Hepatocyte (in vitro differentiated cells): ENCODE measurements at regions not wholly inside any gene's neighbourhood (a gene's known extent, or its start where the extent isn't known, plus 50 kb on each side); places are given as distances from the start of the nearest gene placed in this dataset.
"Not testable (repeated sequence)": the region's sequence is repeated elsewhere in the genome, so short reads cannot be mapped to it uniquely, and the experiment has no call there.

ENCODE experiments used
- DNase-seq: peaks from one replicate; pipeline ENCODE4 v3.0.0-alpha.2; 2016; ENCODE audit warnings: low spot score
- H2AFZ ChIP-seq: fragments of 200-600 bp; sonication (generic); 2 replicates; pipeline ENCODE4 v1.6.0; 2016; ENCODE audit warnings: antibody characterized with exemption, mild to moderate bottlenecking
- H3K27ac ChIP-seq: fragments of 200-600 bp; sonication (generic); 2 replicates; pipeline ENCODE4 v1.5.1; 2016; ENCODE audit warnings: mild to moderate bottlenecking
- H3K27me3 ChIP-seq: fragments of 200-600 bp; sonication (generic); 2 replicates; pipeline ENCODE4 v1.6.1; 2016
- H3K36me3 ChIP-seq: fragments of 200-600 bp; sonication (generic); replicated peaks from 2 replicates; pipeline ENCODE4 v1.5.1; 2016; ENCODE audit warnings: low read depth; ENCODE audit not compliant: insufficient read depth
- H3K4me1 ChIP-seq: fragments of 200-600 bp; sonication (generic); 2 replicates; pipeline ENCODE4 v1.5.1; 2016; ENCODE audit warnings: mild to moderate bottlenecking, moderate library complexity; ENCODE audit not compliant: insufficient read depth
- H3K4me2 ChIP-seq: fragments of 200-600 bp; sonication (generic); 2 replicates; pipeline ENCODE4 v1.6.0; 2016
- H3K4me3 ChIP-seq: fragments of 200-600 bp; sonication (generic); 2 replicates; pipeline ENCODE4 v1.5.1; 2016; ENCODE audit warnings: mild to moderate bottlenecking
- H3K79me2 ChIP-seq: fragments of 200-600 bp; sonication (generic); 2 replicates; pipeline ENCODE4 v1.6.0; 2017; ENCODE audit warnings: mild to moderate bottlenecking
- H3K9me2 ChIP-seq: fragments of 200-600 bp; sonication (generic); replicated peaks from 2 replicates; pipeline ENCODE4 v1.6.0; 2017; ENCODE audit warnings: mild to moderate bottlenecking; ENCODE audit not compliant: insufficient read depth
- H3K9me3 ChIP-seq: fragments of 200-600 bp; sonication (generic); 2 replicates; pipeline ENCODE4 v1.5.1; 2016; ENCODE audit warnings: low read depth, mild to moderate bottlenecking
- H4K20me1 ChIP-seq: fragments of 200-600 bp; sonication (generic); 2 replicates; pipeline ENCODE4 v1.6.0; 2016; ENCODE audit warnings: mild to moderate bottlenecking; ENCODE audit not compliant: insufficient read depth, poor library complexity, severe bottlenecking
- EZH2 ChIP-seq: fragments of 200-600 bp; sonication (generic); IDR thresholded peaks from 2 replicates; pipeline ENCODE4 v1.6.1; 2016; ENCODE audit warnings: antibody characterized with exemption, mild to moderate bottlenecking, borderline replicate concordance
- EZH2phosphoT487 ChIP-seq: fragments of 200-600 bp; sonication (generic); IDR thresholded peaks from one replicate; pipeline ENCODE4 v1.6.1; 2018; ENCODE audit warnings: antibody characterized with exemption, mild to moderate bottlenecking, low read depth, moderate library complexity; ENCODE audit not compliant: unreplicated experiment, severe bottlenecking
- WGBS: methylation state at CpG from one replicate; pipeline ENCODE4 v1.1.6; 2016; ENCODE audit warnings: low lambda C conversion rate; ENCODE audit errors: missing lambda C conversion rate; 5-methylcytosine and 5-hydroxymethylcytosine counted together
- TF ChIP-seq, protein P1 (sequence below): fragments of 200-600 bp; sonication (generic); IDR thresholded peaks from 2 replicates; pipeline ENCODE4 v1.5.1; 2016; ENCODE audit warnings: antibody characterized with exemption, mild to moderate bottlenecking; ENCODE audit not compliant: poor library complexity

DNA sequence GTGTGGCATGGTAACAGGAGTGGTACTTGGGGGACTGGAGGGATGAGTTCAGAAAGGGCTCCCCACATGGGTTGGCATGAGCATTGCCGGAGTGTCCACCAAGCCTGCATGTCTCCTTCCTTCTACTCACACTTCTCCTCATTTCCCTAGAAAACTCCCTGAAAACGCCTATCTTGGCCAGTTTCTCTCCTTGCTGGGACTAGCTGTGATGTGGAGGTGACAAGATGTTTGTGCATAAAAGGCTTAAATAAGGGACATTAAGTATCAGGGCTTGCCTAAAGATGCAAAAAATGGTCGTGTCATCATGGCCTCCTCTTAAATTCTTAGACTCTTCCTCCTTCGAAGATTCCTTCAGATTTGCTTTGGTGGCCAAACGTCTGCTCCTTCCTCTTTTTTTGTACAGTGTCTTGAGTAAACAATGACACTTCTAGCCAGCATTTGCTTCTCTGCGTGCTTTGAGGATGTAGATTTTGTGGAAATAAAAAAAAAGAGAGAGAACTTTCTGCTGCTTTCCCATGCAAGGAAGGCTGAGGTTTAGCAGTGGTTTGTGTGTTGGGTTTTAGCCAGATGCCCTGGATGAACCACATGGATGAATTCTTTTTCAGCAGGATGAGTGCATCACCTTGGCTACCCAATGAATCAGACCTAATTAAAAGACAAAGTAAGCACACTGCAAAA, 239.1 kb upstream of the IRF2BP2 start:
- Histone ChIP-seq H3K4me1 (peaks cover 6% of the 10 kb centered on the region), H3K27ac (peak overlapping the region; percentile 62), H3K9me3 (no peaks in the 10 kb centered on the region), H2AFZ (no peak overlapping the region), H3K27me3 (no peaks in the 10 kb centered on the region), H4K20me1 (no peaks in the 10 kb centered on the region), H3K4me3 (no peak overlapping the region), H3K9me2 (no peaks in the 10 kb centered on the region), H3K79me2 (no peaks in the 10 kb centered on the region), H3K36me3 (no peaks in the 10 kb centered on the region), H3K4me2 (no peak overlapping the region)
- TF ChIP-seq EZH2 (no peak), EZH2phosphoT487 (no peak)
- TF ChIP-seq, protein P1, sequence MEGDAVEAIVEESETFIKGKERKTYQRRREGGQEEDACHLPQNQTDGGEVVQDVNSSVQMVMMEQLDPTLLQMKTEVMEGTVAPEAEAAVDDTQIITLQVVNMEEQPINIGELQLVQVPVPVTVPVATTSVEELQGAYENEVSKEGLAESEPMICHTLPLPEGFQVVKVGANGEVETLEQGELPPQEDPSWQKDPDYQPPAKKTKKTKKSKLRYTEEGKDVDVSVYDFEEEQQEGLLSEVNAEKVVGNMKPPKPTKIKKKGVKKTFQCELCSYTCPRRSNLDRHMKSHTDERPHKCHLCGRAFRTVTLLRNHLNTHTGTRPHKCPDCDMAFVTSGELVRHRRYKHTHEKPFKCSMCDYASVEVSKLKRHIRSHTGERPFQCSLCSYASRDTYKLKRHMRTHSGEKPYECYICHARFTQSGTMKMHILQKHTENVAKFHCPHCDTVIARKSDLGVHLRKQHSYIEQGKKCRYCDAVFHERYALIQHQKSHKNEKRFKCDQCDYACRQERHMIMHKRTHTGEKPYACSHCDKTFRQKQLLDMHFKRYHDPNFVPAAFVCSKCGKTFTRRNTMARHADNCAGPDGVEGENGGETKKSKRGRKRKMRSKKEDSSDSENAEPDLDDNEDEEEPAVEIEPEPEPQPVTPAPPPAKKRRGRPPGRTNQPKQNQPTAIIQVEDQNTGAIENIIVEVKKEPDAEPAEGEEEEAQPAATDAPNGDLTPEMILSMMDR, result no peak
- no peak for DNase-seq
- 86% methylated on average over 6 of the region's 6 CpGs for WGBS

DNA sequence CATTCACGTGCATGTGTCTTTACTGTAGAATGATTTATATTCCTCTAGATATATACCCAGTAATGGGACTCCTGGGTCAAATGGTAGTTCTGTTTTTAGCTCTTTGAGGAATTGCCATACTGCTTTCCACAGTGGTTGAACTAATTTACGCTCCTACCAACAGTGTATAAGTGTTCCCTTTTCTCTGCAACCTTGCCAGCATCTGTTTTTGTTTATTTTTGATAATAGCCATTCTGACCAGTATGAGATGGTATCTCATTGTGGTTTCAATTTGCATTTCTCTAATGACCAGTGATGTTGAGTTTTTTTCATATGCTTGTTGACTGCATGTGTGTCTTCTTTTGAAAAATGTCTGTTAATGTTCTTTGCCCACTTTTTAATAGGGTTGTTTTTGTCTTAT, 236.8 kb upstream of the IRF2BP2 start:
- not testable (repeated sequence) for H2AFZ ChIP-seq, H3K4me1 ChIP-seq, H3K9me2 ChIP-seq, H3K27ac ChIP-seq, H3K79me2 ChIP-seq, DNase-seq, H3K36me3 ChIP-seq, H3K9me3 ChIP-seq, H3K4me2 ChIP-seq, H3K27me3 ChIP-seq, H3K4me3 ChIP-seq, H4K20me1 ChIP-seq
- WGBS, result 82% methylated on average over 2 of the region's 2 CpGs

- H2AFZ ChIP-seq, result no peak overlapping the region
- no peak overlapping the region for H3K4me2 ChIP-seq
- H3K4me1 ChIP-seq, result no peaks in the 10 kb centered on the region
- H3K36me3 ChIP-seq, result no peaks in the 10 kb centered on the region
- 90% methylated on average over 2 of the region's 2 CpGs for WGBS
- H3K9me2 ChIP-seq, result no peaks in the 10 kb centered on the region
- H3K9me3 ChIP-seq, result no peaks in the 10 kb centered on the region
- no peak overlapping the region for H3K4me3 ChIP-seq
- no peaks in the 10 kb centered on the region for H3K27me3 ChIP-seq
- DNase-seq, result no peak
- no peak overlapping the region for H3K27ac ChIP-seq
- no peaks in the 10 kb centered on the region for H3K79me2 ChIP-seq
- TF ChIP-seq, protein P1, result no peak
- TF ChIP-seq EZH2phosphoT487 (no peak), EZH2 (no peak)
- no peaks in the 10 kb centered on the region for H4K20me1 ChIP-seq
Measured at GRCh38 chr1:234845836-234846235, 235.9 kb upstream of the IRF2BP2 start.

GRCh38 chr1:234845097-234845660, 235.2 kb upstream of the IRF2BP2 start:
- Histone ChIP-seq H3K4me3 (no peak overlapping the region), H3K27me3 (no peaks in the 10 kb centered on the region), H3K79me2 (no peaks in the 10 kb centered on the region), H2AFZ (no peak overlapping the region), H3K4me2 (no peak overlapping the region), H3K36me3 (no peaks in the 10 kb centered on the region), H3K27ac (no peak overlapping the region), H3K4me1 (no peaks in the 10 kb centered on the region), H3K9me3 (no peaks in the 10 kb centered on the region), H4K20me1 (no peaks in the 10 kb centered on the region), H3K9me2 (no peaks in the 10 kb centered on the region)
- no peak for TF ChIP-seq EZH2
- no peak for TF ChIP-seq EZH2phosphoT487
- TF ChIP-seq, protein P1, result no peak
- 94% methylated on average over 5 of the region's 5 CpGs for WGBS
- DNase-seq, result no peak
